Naive thymus-derived CD4-positive, alpha-beta T cell (primary cell): ENCODE measurements at regions not wholly inside any gene's neighbourhood (a gene's known extent, or its start where the extent isn't known, plus 50 kb on each side); places are given as distances from the start of the nearest gene placed in this dataset.

ENCODE experiments used
- ATAC-seq: fragments of 150-1000 bp; cut with Tn5 transposase; 2 replicates; pipeline ENCODE4 v1.10.0; 2021; ENCODE audit warnings: mild to moderate bottlenecking, moderate library complexity
- CTCF ChIA-PET: fragments of 350-600 bp; sonication (Branson Sonifier 250); formaldehyde crosslinking; loops from one replicate; lab custom pipeline; 2021; ENCODE audit warnings: antibody characterized with exemption; lab: Charles Lee
- POLR2A ChIA-PET: fragments of 350-600 bp; sonication (Branson Sonifier 250); formaldehyde crosslinking; loops from one replicate; lab custom pipeline; 2021; ENCODE audit warnings: antibody characterized with exemption, inconsistent platforms; lab: Charles Lee
- DNase-seq, 9 donors: peaks; one replicate each; pipeline versions ENCODE4 v3.0.0 to v3.0.0-alpha.2; 2020 to 2022; ENCODE audit warnings: mixed read lengths in 1 of 9
- H3K27ac ChIP-seq: one replicate; pipeline ENCODE4 v1.7.0; 2013; ENCODE audit warnings: mild to moderate bottlenecking, low read depth, low read length, moderate library complexity
- H3K27me3 ChIP-seq, 2 donors: one replicate each; pipeline ENCODE4 v1.7.0; 2013; ENCODE audit warnings: low read length in 2 of 2, mild to moderate bottlenecking in 2 of 2, moderate library complexity in 2 of 2; ENCODE audit not compliant: control insufficient read depth in 2 of 2, insufficient read depth in 2 of 2
- H3K36me3 ChIP-seq, 3 experiments: 1 replicate in 2 of 3; 2 replicates in 1 of 3; pipeline ENCODE4 v1.7.0; 2013; ENCODE audit warnings: low read length in 3 of 3, mild to moderate bottlenecking in 3 of 3, moderate library complexity in 1 of 3; ENCODE audit not compliant: insufficient read depth in 3 of 3, control insufficient read depth in 2 of 3
- H3K4me1 ChIP-seq, 2 donors: one replicate each; pipeline ENCODE4 v1.7.0; 2013; ENCODE audit warnings: low read length in 2 of 2, mild to moderate bottlenecking in 2 of 2, moderate library complexity in 1 of 2; ENCODE audit not compliant: control insufficient read depth in 2 of 2, insufficient read depth in 2 of 2
- H3K4me3 ChIP-seq: 2 replicates; pipeline ENCODE4 v1.7.0; 2013; ENCODE audit warnings: mild to moderate bottlenecking, low read length
- H3K9me3 ChIP-seq, 3 experiments: 1 replicate in 2 of 3; 2 replicates in 1 of 3; pipeline ENCODE4 v1.7.0; 2013; ENCODE audit warnings: low read length in 3 of 3; ENCODE audit not compliant: control insufficient read depth in 2 of 3
- H3K27ac Mint-ChIP-seq, 9 donors: one replicate each; pipeline ENCODE4 v1.8.0; 2020 to 2022; ENCODE audit warnings: mixed read lengths in 9 of 9, mild to moderate bottlenecking in 8 of 9, moderate library complexity in 5 of 9, inconsistent platforms in 2 of 9
- H3K27me3 Mint-ChIP-seq, 5 donors: one replicate each; pipeline ENCODE4 v1.8.0; 2021 to 2022; ENCODE audit warnings: mixed read lengths in 5 of 5, mild to moderate bottlenecking in 1 of 5
- H3K36me3 Mint-ChIP-seq, 5 donors: one replicate each; pipeline ENCODE4 v1.8.0; 2020 to 2022; ENCODE audit warnings: mixed read lengths in 5 of 5, mild to moderate bottlenecking in 3 of 5, inconsistent platforms in 1 of 5
- H3K4me1 Mint-ChIP-seq, 7 donors: one replicate each; pipeline ENCODE4 v1.8.0; 2020 to 2022; ENCODE audit warnings: mixed read lengths in 7 of 7, mild to moderate bottlenecking in 3 of 7, inconsistent platforms in 1 of 7
- H3K4me3 Mint-ChIP-seq, 10 donors: one replicate each; pipeline ENCODE4 v1.8.0; 2020 to 2022; ENCODE audit warnings: mild to moderate bottlenecking in 10 of 10, mixed read lengths in 10 of 10, moderate library complexity in 6 of 10, inconsistent platforms in 2 of 10
- H3K9me3 Mint-ChIP-seq, 11 donors: one replicate each; pipeline ENCODE4 v1.8.0; 2020 to 2022; ENCODE audit warnings: mixed read lengths in 11 of 11, mild to moderate bottlenecking in 4 of 11, inconsistent platforms in 1 of 11, moderate library complexity in 1 of 11
- intact Hi-C, 2 donors: fragments of 100-400 bp; cut with micrococcal nuclease; formaldehyde crosslinking; loops; one replicate each; pipeline ENCODE4 v1.15.1; 2023

- H3K36me3 Mint-ChIP-seq, result no peaks in the 10 kb centered on the region
- no peak overlapping the region for H3K4me3 ChIP-seq
- H3K9me3 Mint-ChIP-seq, result peaks cover 0 to 10% (median 6%) of the 10 kb centered on the region in 11 donors
- no peaks in the 10 kb centered on the region for H3K36me3 ChIP-seq
- H3K4me1 Mint-ChIP-seq, result no peaks in the 10 kb centered on the region
- no peaks in the 10 kb centered on the region for H3K4me1 ChIP-seq
- peaks cover 0 to 3% (median 0%) of the 10 kb centered on the region in 5 donors for H3K27me3 Mint-ChIP-seq
- ChIA-PET CTCF (no interaction called here), POLR2A (no interaction called here)
- no peak overlapping the region for H3K27ac Mint-ChIP-seq
- H3K27me3 ChIP-seq, result no peaks in the 10 kb centered on the region
- intact Hi-C loops, result no loop called here
- H3K4me3 Mint-ChIP-seq, result no peak overlapping the region
- H3K27ac ChIP-seq, result no peak overlapping the region
- DNase-seq (no peak), ATAC-seq (no peak)
- no peaks in the 10 kb centered on the region for H3K9me3 ChIP-seq
Measured at GRCh38 chr4:187188741-187189140, 465.1 kb upstream of the FAT1 start.

DNA sequence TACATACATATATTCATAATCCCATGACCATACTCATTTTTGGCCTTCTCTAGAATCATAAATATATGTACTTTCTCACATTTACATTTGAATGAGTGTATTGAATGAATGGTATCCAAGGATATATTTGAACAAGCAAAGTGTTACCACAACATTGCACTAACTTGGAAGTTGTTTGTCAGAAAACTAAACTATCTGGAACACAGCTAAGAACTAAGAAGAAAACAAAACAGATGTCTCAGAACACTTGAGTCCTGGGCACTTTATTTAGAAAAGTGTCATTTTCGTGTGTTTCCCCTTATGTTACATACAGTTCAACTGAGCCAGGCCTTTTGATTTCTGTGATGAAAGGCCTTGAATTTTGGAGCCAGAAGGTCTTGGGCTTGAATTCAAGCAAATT lies 466.7 kb upstream of the FAT1 start:
- Mint-ChIP-seq H3K27ac (no peak overlapping the region), H3K4me3 (no peak overlapping the region), H3K9me3 (peaks cover 0 to 13% (median 5%) of the 10 kb centered on the region in 11 donors), H3K27me3 (peaks cover 0 to 3% (median 0%) of the 10 kb centered on the region in 5 donors), H3K4me1 (no peaks in the 10 kb centered on the region), H3K36me3 (no peaks in the 10 kb centered on the region)
- Histone ChIP-seq H3K36me3 (no peaks in the 10 kb centered on the region), H3K27ac (no peak overlapping the region), H3K9me3 (no peaks in the 10 kb centered on the region), H3K27me3 (no peaks in the 10 kb centered on the region), H3K4me3 (no peak overlapping the region), H3K4me1 (no peaks in the 10 kb centered on the region)
- ChIA-PET CTCF (no interaction called here), POLR2A (no interaction called here)
- no peak for ATAC-seq
- intact Hi-C loops, result no loop called here
- no peak for DNase-seq

DNA sequence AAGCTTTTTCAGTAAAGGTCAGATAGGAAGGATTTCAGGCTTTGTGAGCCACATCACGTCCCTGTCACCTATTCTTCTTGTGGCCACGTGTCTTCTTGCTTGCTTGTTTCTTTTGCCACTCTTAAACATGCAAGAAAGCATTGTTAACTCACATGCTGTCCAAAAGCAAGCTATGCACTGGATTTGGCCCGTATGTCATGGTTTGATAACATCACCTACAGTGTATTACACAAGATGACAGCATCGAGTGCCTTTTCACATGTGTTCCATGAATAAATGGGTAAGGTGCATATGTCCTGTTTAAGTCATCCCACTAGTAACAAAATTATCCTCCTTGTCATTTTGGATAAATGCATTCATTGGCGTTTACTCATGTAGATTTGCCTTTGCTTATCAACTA lies 468.0 kb upstream of the FAT1 start:
- DNase-seq (no peak), ATAC-seq (no peak)
- Histone ChIP-seq H3K9me3 (no peaks in the 10 kb centered on the region), H3K36me3 (no peaks in the 10 kb centered on the region), H3K4me1 (no peaks in the 10 kb centered on the region), H3K27ac (no peak overlapping the region), H3K27me3 (no peaks in the 10 kb centered on the region), H3K4me3 (no peak overlapping the region)
- peaks cover 0 to 3% (median 0%) of the 10 kb centered on the region in 5 donors for H3K27me3 Mint-ChIP-seq
- no peak overlapping the region for H3K4me3 Mint-ChIP-seq
- peaks cover 0 to 13% (median 6%) of the 10 kb centered on the region in 11 donors for H3K9me3 Mint-ChIP-seq
- no peak overlapping the region for H3K27ac Mint-ChIP-seq
- ChIA-PET POLR2A (interaction anchor here (0.8 kb wide), 1 partner anchor 19 kb away, joined by 3 read pairs; no protein-coding TSS in a partner anchor), CTCF (no interaction called here)
- no peaks in the 10 kb centered on the region for H3K4me1 Mint-ChIP-seq
- intact Hi-C loops, result no loop called here
- no peaks in the 10 kb centered on the region for H3K36me3 Mint-ChIP-seq

DNA sequence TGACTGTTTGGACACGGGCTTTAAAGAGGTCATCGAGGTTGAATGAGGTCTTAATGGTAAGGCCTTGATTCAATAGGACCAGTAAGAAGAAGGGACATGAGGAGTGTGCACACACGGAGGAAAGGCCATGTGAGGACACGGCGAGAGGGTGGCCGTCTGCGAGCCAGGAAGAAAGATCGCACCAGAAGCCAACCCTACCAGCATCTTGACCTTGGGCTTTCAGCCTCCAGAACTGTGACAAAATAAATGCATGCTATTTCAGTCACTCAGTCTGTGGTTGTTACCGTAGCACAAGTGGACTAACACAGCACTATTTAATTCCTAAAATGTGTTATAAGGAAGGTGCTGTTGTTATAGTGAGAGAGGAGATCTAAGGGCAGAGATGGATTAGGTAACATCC lies 468.6 kb upstream of the FAT1 start:
- Mint-ChIP-seq H3K27ac (no peak overlapping the region), H3K36me3 (no peaks in the 10 kb centered on the region), H3K4me3 (no peak overlapping the region), H3K4me1 (no peaks in the 10 kb centered on the region), H3K27me3 (peaks cover 0 to 3% (median 0%) of the 10 kb centered on the region in 5 donors), H3K9me3 (peaks cover 0 to 12% (median 8%) of the 10 kb centered on the region in 11 donors)
- ChIA-PET POLR2A (no interaction called here), CTCF (no interaction called here)
- Histone ChIP-seq H3K4me1 (no peaks in the 10 kb centered on the region), H3K4me3 (no peak overlapping the region), H3K27ac (no peak overlapping the region), H3K36me3 (no peaks in the 10 kb centered on the region), H3K27me3 (no peaks in the 10 kb centered on the region), H3K9me3 (no peaks in the 10 kb centered on the region)
- intact Hi-C loops, result no loop called here
- no peak for DNase-seq
- ATAC-seq, result no peak

- no peak for DNase-seq
- H3K4me3 ChIP-seq, result no peak overlapping the region
- Mint-ChIP-seq H3K36me3 (no peaks in the 10 kb centered on the region), H3K9me3 (peaks cover 0 to 11% (median 4%) of the 10 kb centered on the region in 11 donors), H3K4me3 (no peak overlapping the region), H3K27ac (no peak overlapping the region), H3K4me1 (no peaks in the 10 kb centered on the region), H3K27me3 (no peaks in the 10 kb centered on the region)
- no peak for ATAC-seq
- no peaks in the 10 kb centered on the region for H3K4me1 ChIP-seq
- H3K27ac ChIP-seq, result no peak overlapping the region
- H3K9me3 ChIP-seq, result no peaks in the 10 kb centered on the region
- POLR2A ChIA-PET, result no interaction called here
- CTCF ChIA-PET, result no interaction called here
- intact Hi-C loops, result no loop called here
- no peaks in the 10 kb centered on the region for H3K27me3 ChIP-seq
- no peaks in the 10 kb centered on the region for H3K36me3 ChIP-seq
Measured at GRCh38 chr4:187193141-187193540, 469.5 kb upstream of the FAT1 start.

DNA sequence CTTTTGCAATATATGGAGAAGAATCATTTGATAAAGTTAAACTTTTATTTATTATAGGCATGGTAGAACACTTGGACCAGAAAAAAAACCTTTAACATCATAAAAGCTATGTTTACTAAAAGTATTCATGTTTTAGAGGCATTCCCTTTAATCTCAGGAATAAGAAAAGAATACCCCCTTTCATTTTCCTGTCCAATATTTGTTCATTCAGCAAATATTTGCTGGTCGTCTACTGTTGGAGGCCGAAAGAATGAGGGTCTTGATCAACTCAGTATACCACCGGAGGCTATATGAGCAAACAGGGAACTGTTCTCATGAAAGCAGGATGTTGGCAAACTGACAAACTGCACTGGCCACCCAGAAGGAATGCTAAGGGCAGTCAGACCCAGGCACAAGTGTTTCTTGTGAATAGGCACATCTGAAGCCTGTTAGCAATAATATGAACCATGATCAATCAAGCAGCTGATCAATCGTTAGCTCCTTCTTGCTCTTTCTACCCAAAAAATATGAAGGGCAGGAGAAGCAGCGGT lies 480.8 kb upstream of the FAT1 start:
- no peak for DNase-seq
- no peak overlapping the region for H3K4me3 Mint-ChIP-seq
- no peaks in the 10 kb centered on the region for H3K36me3 ChIP-seq
- peaks cover 3 to 32% (median 11%) of the 10 kb centered on the region in 11 donors for H3K9me3 Mint-ChIP-seq
- no peak overlapping the region for H3K4me3 ChIP-seq
- POLR2A ChIA-PET, result no interaction called here
- no peaks in the 10 kb centered on the region for H3K4me1 Mint-ChIP-seq
- no peaks in the 10 kb centered on the region for H3K4me1 ChIP-seq
- CTCF ChIA-PET, result no interaction called here
- H3K9me3 ChIP-seq, result no peaks in the 10 kb centered on the region
- no peaks in the 10 kb centered on the region for H3K36me3 Mint-ChIP-seq
- no peak for ATAC-seq
- no peak overlapping the region for H3K27ac Mint-ChIP-seq
- intact Hi-C loops, result no loop called here
- no peaks in the 10 kb centered on the region for H3K27me3 Mint-ChIP-seq
- H3K27me3 ChIP-seq, result no peaks in the 10 kb centered on the region
- H3K27ac ChIP-seq, result no peak overlapping the region

- ATAC-seq (no peak), DNase-seq (no peak)
- Mint-ChIP-seq H3K4me3 (no peak overlapping the region), H3K4me1 (no peaks in the 10 kb centered on the region), H3K27ac (peak overlapping the region in 1 of 9 donors; percentile 10), H3K9me3 (peaks cover 4 to 26% (median 10%) of the 10 kb centered on the region in 11 donors), H3K27me3 (no peaks in the 10 kb centered on the region), H3K36me3 (peaks cover 0 to 3% (median 0%) of the 10 kb centered on the region in 5 donors)
- no peaks in the 10 kb centered on the region for H3K4me1 ChIP-seq
- CTCF ChIA-PET, result no interaction called here
- no peaks in the 10 kb centered on the region for H3K36me3 ChIP-seq
- H3K4me3 ChIP-seq, result no peak overlapping the region
- H3K27ac ChIP-seq, result no peak overlapping the region
- no peaks in the 10 kb centered on the region for H3K27me3 ChIP-seq
- intact Hi-C loops, result no loop called here
- no peaks in the 10 kb centered on the region for H3K9me3 ChIP-seq
- POLR2A ChIA-PET, result no interaction called here
Measured at GRCh38 chr4:187207931-187208330, 484.3 kb upstream of the FAT1 start.
